ENCODE measurements at regions not wholly inside any gene's neighbourhood (a gene's known extent, or its start where the extent isn't known, plus 50 kb on each side); places are given as distances from the start of the nearest gene placed in this dataset.
A peak's percentile ranks its signal among the peaks of the same experiment; 100 is the strongest.

DNA sequence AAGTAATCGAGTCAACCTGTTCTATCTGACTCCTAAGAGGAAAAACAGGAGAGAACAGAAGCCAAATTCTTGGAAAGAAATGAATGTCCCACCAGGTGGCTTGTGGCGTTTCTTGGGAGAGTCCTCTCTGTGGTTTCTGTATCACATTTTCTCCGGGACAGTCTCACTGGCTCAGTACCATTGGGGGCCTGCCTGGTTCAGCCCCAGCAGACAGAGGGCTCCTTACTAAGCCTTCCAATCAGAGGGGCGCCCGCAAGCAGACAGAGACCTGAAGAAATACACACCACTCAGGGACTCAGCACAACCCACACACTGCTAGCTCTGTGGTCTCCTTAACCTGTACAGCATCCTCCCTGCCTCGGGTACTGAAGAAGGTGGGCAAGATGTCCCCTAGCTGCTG is 302.1 kb downstream of the TLE3 start:
- no peak for DNase-seq (ENCODE audit: low spot score)

DNA sequence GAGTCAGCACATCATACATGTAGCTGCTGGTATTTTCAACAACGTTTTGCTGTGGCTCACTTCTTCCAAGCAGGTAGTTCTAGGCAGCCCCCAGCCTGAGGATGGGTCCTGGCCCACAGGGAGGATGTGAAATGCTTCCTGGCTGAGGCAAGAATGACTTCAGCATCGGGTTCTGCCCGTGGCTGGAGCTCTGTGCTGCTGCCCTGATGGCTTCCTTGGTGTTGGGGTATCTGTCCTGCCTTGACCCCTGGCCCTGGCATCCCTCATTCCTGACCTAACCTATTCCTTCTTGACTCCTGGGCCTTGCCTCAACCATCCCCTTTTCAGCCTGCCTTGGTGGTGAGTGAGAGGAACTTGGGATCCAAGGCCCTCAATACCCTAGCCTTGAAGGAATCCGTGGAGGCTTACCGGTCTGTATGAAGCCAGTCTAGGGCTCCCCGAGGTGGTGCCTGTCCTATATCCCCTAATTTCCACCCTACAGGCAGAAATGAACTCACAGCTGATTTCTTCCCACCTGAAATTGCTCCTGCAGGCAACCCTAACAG is 300.6 kb downstream of the TLE3 start:
- DNase-seq (ENCODE audit: low spot score): no peak

DNA sequence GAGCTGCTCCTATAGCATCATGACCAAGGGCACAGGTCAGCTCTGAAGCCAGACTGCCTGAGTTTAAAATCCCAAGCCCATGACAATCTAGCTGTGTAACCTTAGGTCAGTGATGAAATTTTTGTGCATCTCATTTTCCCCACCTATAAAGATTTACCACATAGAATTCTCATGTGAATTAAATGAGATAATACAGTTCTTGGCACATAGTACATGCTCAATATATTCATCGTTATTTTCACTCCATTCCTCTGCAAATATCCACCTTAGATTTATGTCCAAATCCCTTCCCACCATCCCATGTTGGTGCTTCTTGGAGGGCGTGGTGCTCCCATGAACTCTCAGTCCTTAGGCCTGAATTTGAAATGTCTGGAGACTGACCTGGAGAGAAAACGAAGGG is 300.1 kb downstream of the TLE3 start:
- no peak for DNase-seq (ENCODE audit: low spot score)

DNA sequence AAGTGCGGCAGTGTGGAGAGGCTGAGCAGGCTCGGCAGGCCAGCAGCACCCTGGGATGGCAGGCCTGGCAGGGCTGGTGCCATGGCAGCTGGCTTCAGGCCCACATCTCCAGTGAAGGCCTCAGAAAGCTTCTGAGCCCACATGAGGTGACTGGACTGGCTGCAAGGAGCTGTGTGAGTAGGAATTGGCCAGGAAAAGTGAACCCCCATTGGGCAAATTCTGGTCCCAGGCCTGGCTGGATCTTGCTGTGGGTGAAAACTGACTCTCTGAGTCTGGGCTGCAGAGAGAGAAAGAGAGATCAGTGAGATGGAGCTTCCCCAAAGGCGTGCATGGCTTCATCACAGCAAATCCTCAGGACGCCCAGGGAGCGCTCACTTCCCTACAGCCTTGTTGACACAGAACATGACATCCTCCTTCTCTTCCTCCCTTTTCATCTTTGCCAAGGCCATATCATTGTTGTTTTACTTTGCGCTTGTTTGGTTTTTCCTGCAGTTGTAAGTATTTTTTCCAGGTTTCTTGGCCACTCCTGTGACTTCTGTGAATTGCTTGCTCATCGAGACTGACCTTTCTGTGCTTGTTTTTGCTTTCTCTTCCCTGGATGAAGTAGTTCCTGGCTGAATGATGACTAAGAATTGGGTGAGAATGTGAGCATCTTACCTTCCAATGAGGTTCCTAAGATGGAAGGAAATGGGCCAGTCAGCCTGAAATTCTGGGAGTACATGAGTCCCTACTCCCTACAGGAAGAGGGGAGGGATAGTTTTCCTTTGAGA is 299.1 kb downstream of the TLE3 start:
- DNase-seq (ENCODE audit: low spot score): no peak

DNA sequence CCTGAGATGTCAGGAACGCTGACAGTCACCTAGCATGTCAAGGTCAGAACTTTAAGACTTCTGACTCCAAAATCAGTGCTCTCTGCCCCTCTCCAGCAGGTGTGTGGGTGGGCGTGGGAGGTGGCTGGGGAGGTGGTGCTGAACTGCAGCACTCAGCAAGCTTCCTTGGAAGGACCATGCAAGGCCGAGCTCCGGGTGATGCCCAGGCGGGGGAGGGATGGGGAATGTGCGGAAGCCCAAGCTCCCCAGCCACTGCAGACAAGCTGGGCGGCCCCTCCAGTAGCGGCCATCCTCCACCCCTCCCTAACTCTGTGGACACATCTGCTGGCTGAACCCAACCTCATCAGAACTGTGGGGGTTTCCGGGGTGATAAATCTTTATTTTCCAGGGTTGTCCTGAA is 296.6 kb downstream of the TLE3 start:
- no peak for DNase-seq (ENCODE audit: low spot score)

DNA sequence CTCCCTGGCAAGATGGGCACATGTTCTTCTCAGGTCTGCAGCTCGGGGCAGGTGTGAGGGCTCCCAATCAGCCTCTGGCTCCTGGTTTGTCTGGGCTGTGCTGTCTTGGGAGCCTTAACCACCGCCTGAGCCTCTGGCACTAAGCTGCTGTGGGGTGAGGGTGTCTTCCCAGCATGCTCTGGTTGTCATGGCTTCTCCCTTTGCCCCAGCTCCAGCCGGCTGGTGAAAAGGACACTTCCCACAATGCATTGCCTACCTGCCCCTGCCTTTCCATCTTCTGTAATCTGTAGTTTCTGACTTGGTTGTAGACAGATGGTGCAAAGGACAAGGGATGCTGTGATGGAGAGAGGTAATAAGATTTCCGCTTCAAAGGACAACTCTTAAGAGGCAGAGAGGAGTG is 295.3 kb downstream of the TLE3 start:
- DNase-seq (ENCODE audit: low spot score): no peak

DNA sequence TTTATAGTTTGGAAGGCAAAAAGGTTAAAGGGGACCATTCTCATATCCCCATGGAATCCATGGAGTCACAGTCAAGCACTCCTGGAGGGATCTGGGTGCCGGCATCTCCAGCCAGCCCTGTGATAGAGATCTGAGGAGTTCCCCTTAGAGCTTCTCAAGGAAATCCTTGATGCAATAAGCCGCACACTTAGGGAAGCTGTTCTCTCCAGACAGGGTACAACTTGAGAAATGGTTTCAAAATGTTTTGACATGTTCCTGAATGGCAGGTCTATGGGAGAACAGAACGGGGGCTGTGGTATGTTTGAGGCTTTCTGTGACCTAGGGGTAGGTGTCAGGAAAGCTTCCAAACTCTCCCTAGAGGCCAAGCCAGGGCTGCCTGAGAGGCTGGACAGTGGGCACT is 292.9 kb downstream of the TLE3 start:
- no peak for DNase-seq (ENCODE audit: low spot score)

DNA sequence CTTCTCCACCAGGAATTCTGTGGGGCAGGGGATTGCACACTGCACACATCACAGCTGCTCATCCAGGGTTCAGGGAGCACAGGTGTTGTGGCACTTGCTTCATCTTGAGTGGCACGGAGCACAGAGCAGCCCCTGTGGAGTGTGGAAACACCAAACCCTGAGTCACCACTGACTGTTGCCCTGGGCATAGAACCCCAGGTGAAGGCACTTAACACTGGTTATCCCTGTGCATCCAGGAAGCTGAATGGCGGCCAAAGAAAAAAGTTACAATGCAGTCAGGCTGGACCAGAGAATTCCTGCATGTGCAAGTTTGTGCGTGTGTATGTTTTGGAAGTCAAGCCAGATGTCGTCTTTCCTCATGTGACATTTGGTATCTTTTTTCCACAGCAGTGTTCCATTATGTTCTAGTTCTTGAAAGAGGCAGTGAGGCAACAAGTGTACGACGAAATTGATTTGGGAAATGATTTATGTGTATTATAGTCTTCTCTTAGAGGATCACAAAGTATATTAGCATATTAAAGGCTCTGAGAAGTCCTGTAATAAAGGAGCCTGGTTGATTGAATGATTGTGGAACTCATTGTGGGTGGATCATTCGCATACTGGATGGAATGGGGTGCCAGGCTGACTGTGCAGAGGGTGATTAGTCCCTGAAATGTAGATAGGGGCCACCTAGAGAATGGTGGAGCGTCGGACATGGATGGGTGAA is 292.3 kb downstream of the TLE3 start:
- no peak for DNase-seq (ENCODE audit: low spot score)

DNA sequence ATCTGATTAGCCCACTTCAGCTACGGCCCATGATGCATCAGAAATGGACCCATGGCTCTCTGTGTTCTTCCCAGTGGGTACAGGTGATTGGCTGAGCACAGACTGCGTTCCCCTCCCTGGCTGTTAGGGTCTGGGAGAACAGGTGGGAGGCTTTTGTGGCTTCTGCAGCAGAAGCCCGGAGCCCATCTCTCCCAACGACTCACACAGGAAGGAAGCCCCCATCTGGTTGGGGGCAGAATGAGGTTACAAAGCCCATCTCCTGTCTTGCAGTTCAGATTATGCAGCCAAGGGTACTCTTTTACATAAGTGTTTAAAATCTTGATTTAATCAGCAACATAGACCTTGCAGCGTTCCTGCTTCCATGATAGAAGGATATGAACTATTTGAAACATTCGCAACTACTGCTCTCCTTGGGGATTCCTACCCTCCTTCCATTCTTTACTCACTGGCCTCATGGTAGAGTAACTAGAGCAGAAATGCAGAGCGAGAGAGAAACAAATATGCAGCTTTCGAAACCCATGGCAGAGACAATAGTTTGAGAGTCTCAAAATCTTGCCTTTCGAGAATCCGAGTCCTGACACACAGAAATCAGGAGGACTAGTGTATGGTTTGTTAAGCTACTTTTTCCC is 291.3 kb downstream of the TLE3 start:
- no peak for DNase-seq (ENCODE audit: low spot score)

DNA sequence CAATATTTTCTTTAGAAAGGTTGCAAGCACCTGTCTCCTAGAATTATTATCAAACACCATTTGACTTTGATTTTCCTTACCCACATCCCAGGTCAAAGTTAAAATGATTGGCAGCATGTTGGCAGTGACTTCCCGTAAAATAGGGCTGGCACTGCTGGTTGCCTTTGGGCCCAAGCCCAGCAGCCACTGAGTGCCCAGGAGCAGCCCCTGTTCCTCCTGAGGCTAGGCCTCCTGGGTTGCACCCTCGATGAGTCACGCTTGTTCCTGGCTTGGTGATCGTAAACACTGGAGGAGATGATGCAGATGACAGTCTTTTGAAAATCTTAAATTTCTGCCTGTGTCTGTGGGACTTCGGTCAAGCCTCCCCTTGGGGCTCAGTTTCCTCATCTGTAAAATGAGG is 290.0 kb downstream of the TLE3 start:
- DNase-seq (ENCODE audit: low spot score): no peak

DNA sequence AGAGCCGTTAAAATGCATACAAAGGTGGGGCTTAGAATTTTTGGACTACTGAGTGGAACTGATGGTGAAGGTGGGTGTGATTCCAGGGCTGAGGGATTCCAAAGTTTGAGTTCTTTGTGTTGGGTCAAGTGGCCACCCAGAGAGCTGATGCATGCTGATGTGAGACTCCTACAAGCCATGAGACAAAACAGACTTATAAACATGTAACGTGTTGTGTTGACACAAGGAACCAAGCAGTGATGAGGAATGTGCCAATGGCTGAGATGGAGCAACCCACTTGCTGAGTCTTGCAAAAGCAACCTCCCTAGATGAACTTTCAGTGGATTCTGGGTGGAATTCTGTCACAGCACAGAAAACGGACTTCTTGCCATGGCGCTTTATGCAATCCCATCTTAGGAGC is 289.0 kb downstream of the TLE3 start:
- no peak for DNase-seq (ENCODE audit: low spot score)

DNA sequence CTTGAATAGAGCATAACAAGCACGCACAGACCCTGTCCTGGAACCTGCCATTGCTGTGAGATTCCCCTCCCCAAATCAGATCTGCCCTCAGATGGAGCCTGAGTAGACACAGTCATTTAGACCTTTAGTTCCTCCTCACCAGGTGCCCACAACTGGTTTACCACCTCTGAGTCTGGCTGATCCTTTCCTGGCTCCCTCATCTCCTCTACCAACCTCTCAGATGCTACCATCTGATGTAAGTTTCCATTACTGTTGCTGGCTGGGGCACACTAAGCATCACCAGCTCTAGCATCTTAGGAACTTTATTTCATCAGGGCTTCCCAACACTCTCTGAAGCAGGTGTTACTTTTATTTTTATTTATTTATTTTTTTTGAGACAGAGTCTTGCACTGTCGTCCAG is 288.3 kb downstream of the TLE3 start:
- DNase-seq (ENCODE audit: low spot score): no peak

DNA sequence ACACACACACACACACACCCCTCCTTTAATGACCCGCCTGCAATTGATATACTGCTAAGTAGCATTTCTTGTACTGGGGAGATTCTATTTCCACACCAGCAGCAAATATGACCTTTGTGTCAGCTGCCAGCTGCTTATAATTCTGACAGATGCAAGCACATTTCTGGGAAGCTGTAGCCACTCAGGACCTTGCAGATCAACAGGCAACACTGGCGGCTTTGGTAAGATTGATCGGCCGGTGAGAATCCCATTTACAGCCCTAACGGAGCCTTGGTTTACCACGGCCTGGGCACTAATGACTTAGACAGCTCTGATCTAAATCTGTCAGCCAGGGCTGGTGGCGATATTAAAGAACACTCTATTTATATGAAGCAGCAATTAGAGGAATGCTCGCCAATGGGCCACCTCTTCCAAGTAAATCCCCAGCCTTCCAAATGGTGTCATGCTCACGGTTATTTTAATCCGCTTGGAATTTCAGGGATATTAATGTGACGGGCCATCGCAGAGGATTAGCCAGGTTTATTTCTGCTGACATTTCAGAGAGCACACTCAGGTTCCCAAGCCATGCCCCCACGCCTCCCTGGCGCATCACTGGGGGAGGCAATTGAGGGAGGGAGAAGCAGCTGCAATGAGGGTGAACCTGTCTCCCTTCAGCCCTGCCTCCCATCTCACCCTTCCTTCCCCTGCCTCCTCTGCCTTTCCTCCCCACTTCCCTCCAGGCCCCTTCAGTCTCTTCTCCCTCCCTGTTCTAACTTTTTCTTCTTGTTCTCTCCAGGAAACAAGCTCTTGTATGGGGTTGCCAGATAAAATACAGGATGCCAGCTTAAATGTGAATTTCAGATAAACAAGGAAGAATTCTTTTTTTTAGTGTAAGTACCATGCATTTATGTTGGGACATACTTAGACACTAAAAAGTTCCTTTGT is 287.0 kb downstream of the TLE3 start:
- no peak for DNase-seq (ENCODE audit: low spot score)

DNA sequence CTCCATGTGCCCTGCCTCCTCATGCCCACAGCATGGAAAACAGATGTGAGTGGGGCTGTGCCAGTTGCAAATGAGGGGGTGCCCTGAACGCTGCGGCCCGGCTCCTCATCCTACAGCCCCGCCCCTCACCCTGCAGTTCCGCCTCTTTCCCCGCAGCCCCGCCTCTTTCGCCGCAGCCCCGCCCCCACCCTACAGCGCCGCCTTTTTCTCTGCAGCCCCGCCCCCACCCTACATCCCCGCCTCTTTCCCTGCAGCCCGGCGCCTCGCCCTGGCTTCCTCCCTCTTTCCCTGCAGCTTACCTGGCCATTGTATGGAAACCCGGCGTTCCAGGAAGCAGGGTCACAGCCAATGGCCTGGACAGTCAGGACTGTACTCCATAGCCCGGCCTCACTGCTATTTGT is 284.9 kb downstream of the TLE3 start:
- peak; percentile 74 for DNase-seq (ENCODE audit: low spot score)

DNA sequence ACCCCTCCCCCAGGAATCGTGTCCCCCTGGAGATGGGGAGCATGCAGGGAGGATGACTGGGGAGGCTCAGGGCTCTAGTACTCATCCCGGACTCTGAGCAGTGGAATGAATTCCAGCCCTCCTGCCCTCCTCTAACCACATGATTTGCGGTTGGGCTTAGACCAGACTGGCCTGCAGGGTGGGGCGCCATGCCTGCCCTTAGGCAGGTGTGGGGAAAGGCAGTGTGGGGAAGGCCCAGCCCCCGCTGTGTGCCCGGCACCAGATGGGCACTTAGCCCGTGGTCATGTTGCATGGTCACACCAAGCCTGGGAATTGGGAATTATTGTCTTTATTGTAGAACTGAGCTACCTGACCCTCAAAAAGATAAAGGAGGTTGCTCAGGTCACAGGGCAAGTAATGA is 283.8 kb downstream of the TLE3 start:
- DNase-seq (ENCODE audit: low spot score): no peak

DNA sequence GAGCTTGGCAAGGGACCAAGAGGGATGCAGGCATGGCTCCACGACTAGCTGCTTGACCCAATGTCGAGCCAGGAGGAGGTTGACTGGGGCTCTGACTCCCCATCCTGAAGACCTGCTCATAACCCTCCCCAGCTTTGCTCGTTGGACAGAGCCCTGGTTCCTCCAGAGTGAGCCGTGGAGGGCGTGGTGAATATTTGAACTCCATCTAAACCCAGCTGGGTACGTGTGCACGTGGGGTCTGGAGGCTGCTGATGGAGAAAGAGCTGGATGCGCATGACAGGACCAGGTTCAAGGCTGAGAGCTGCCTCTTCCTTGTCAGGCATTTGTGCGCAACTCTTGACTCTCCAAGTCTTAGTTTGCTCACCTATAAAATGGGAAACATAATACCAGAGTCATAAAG is 282.8 kb downstream of the TLE3 start:
- no peak for DNase-seq (ENCODE audit: low spot score)

DNA sequence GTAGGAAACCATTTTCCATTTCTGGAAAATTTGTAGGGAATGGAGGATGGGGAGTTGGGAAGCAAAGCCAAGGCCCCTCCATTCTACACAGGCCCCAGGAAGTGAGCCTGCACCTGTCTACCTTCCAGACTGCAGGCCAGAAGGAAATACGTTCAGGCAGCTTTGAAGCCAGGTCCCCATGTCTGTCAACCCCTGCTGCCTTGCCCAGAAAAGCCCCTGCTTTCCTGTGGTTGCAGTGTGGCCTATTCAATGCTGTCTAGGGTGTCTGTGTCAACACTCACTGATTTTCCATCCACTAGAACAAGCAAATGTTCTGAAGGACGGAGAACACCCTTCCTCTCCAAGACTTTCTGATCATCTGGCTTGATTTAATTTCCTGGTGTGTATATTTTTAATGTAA is 281.9 kb downstream of the TLE3 start:
- DNase-seq (ENCODE audit: low spot score): no peak

DNA sequence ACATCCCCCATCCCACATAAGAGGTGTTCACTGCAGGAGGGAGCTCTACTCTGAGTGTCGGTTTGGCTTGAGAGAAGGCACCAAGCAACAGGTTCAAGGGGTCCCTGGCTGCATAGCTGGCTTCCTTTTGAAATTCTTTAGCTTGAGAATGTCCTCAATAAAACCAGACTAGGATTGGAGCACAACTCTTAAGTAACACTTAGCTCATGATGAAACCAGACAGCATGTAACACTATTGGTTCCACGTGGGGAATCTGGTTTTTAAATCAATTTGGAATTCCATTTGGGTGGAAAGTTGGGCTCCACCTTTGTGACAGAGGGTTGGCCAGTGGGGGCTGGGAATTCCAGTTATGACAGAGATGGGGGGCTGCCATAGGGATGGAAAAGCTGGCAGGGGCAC is 281.2 kb downstream of the TLE3 start:
- DNase-seq (ENCODE audit: low spot score): no peak

DNA sequence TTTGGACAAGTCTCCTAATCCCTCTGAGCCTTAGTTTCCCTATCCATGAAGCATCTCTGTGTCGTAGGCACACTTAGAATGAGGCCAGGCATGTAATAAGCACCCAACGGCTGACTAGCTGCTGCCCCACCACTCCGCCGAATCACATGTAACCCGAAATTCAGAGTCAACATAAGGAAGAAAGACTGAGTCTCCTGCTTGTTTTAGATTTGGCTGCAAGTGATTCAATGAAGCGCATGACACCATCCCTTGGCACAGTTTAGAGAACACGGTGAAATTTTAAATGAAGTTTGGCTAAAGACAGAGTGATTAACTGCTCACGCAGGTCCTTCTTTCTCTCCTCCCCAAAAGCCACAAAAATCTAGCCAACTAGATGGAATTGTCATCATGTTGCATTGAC is 279.2 kb downstream of the TLE3 start:
- no peak for DNase-seq (ENCODE audit: low spot score)

DNA sequence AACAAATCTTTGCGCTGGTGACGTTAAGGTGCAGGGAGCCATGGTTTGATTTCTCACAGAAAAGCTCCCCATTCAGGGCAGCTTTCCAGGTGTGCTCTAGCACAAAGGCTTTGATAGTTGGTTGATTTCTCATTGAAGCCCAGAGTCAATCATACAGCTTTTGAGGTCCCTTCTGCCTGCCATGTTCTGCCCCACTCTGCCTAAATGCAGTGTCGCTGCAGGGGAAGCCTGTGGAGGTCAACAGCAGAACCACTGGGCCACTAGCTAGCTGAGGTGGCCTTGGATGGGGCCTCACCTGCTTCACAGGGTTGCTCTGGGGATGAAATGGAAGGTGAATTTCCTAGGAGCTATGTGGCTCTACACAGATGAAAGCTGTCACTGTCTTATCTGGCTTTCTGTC is 278.3 kb downstream of the TLE3 start:
- no peak for DNase-seq (ENCODE audit: low spot score)

DNA sequence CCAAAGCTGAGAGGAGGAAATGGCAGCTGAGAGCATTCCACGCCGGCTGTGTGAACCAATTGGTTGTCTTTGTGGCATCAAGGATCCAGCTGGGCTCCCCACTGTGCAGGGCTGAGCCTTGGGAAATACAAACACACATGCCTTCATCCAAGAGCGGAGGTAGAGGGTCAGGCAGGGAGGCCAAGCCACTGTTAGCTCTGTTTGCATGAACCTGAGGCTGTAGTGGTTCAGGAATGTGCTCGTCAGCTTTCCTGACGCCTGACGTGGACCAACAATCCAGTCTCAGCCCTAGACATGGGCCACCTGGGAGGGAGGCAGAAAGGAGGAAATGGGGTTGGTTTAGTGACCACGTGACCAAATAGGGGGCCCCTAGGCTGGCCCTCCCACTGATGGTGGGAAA is 276.9 kb downstream of the TLE3 start:
- DNase-seq (ENCODE audit: low spot score): peak; percentile 66

All from ecto neural progenitor cell (in vitro differentiated cells).